Stimulated activated effector memory CD8-positive, alpha-beta T cell treated with anti-CD3 and anti-CD28 coated beads, Interleukin-12 subunit alpha, Interleukin-12 subunit beta, amount 100 ng/mL, for 72 hours (primary cell): ENCODE measurements at regions not wholly inside any gene's neighbourhood (a gene's known extent, or its start where the extent isn't known, plus 50 kb on each side); places are given as distances from the start of the nearest gene placed in this dataset.
"Not testable (repeated sequence)": the region's sequence is repeated elsewhere in the genome, so short reads cannot be mapped to it uniquely, and the experiment has no call there.

ENCODE experiments used
- ATAC-seq: fragments of 150-1000 bp; cut with Tn5 transposase; 2 replicates; pipeline ENCODE4 v1.10.0; 2021
- DNase-seq, 2 donors: peaks; one replicate each; pipeline ENCODE4 v3.0.0; 2021 to 2022; ENCODE audit warnings: low spot score in 2 of 2
- H3K27ac Mint-ChIP-seq: one replicate; pipeline ENCODE4 v1.8.0; 2022; ENCODE audit warnings: mild to moderate bottlenecking, mixed read lengths
- H3K36me3 Mint-ChIP-seq: one replicate; pipeline ENCODE4 v1.8.0; 2022; ENCODE audit warnings: mild to moderate bottlenecking, mixed read lengths
- H3K4me1 Mint-ChIP-seq: one replicate; pipeline ENCODE4 v1.8.0; 2022; ENCODE audit warnings: mixed read lengths
- H3K4me3 Mint-ChIP-seq: one replicate; pipeline ENCODE4 v1.8.0; 2022; ENCODE audit warnings: mild to moderate bottlenecking, mixed read lengths
- H3K9me3 Mint-ChIP-seq: one replicate; pipeline ENCODE4 v1.8.0; 2022; ENCODE audit warnings: mixed read lengths

- no peak overlapping the region for H3K27ac Mint-ChIP-seq
- peaks cover 7% of the 10 kb centered on the region for H3K9me3 Mint-ChIP-seq
- ATAC-seq (no peak), DNase-seq (no peak)
- H3K36me3 Mint-ChIP-seq = no peaks in the 10 kb centered on the region
- no peak overlapping the region for H3K4me3 Mint-ChIP-seq
- H3K4me1 Mint-ChIP-seq = no peaks in the 10 kb centered on the region
These were observed 508.1 kb downstream of the CDH9 start for GRCh38 chr5:26530305-26530704.

- ATAC-seq = no peak
- Mint-ChIP-seq H3K4me3 (no peak overlapping the region), H3K4me1 (no peaks in the 10 kb centered on the region), H3K9me3 (peaks cover 9% of the 10 kb centered on the region), H3K36me3 (no peaks in the 10 kb centered on the region), H3K27ac (no peak overlapping the region)
- DNase-seq = no peak
These were observed 519.1 kb downstream of the CDH9 start for GRCh38 chr5:26519245-26519644.

- peaks cover 9% of the 10 kb centered on the region for H3K9me3 Mint-ChIP-seq
- no peak for DNase-seq
- H3K27ac Mint-ChIP-seq = no peak overlapping the region
- no peak for ATAC-seq
- H3K4me3 Mint-ChIP-seq = no peak overlapping the region
- H3K4me1 Mint-ChIP-seq = no peaks in the 10 kb centered on the region
- no peaks in the 10 kb centered on the region for H3K36me3 Mint-ChIP-seq
These were observed 520.3 kb downstream of the CDH9 start for GRCh38 chr5:26518065-26518464.

- ATAC-seq = no peak
These were observed 539.4 kb downstream of the CDH9 start for GRCh38 chr5:26498972-26499371.

GRCh38 chr5:26495437-26495836 is 542.9 kb downstream of the CDH9 start:
- Mint-ChIP-seq H3K4me1 (no peaks in the 10 kb centered on the region), H3K27ac (no peak overlapping the region), H3K4me3 (no peak overlapping the region), H3K9me3 (peaks cover 7% of the 10 kb centered on the region), H3K36me3 (no peaks in the 10 kb centered on the region)
- DNase-seq = no peak
- no peak for ATAC-seq

More at GRCh38 chr5:26498972-26499371, 539.4 kb downstream of the CDH9 start:
- Mint-ChIP-seq H3K27ac (no peak overlapping the region), H3K4me1 (no peaks in the 10 kb centered on the region), H3K9me3 (peaks cover 13% of the 10 kb centered on the region), H3K36me3 (no peaks in the 10 kb centered on the region), H3K4me3 (no peak overlapping the region)
- no peak for DNase-seq

- no peak for ATAC-seq
- H3K9me3 Mint-ChIP-seq = peaks cover 15% of the 10 kb centered on the region
These were observed 545.4 kb downstream of the CDH9 start for GRCh38 chr5:26492906-26493459.

GRCh38 chr5:26487553-26487952 is 550.8 kb downstream of the CDH9 start:
- ATAC-seq (no peak), DNase-seq (no peak)
- H3K27ac Mint-ChIP-seq = no peak overlapping the region
- H3K4me1 Mint-ChIP-seq = no peaks in the 10 kb centered on the region
- peaks cover 12% of the 10 kb centered on the region for H3K9me3 Mint-ChIP-seq
- H3K36me3 Mint-ChIP-seq = no peaks in the 10 kb centered on the region
- H3K4me3 Mint-ChIP-seq = no peak overlapping the region

More at GRCh38 chr5:26492906-26493459, 545.4 kb downstream of the CDH9 start:
- no peaks in the 10 kb centered on the region for H3K4me1 Mint-ChIP-seq
- no peak overlapping the region for H3K4me3 Mint-ChIP-seq
- DNase-seq = no peak
- H3K27ac Mint-ChIP-seq = no peak overlapping the region
- no peaks in the 10 kb centered on the region for H3K36me3 Mint-ChIP-seq

- ATAC-seq (no peak), DNase-seq (no peak)
- Mint-ChIP-seq H3K36me3 (no peaks in the 10 kb centered on the region), H3K9me3 (peaks cover 12% of the 10 kb centered on the region), H3K27ac (no peak overlapping the region), H3K4me3 (no peak overlapping the region), H3K4me1 (no peaks in the 10 kb centered on the region)
These were observed 551.8 kb downstream of the CDH9 start for GRCh38 chr5:26486631-26487030.

- H3K9me3 Mint-ChIP-seq = peaks cover 12% of the 10 kb centered on the region
- not testable (repeated sequence) for H3K27ac Mint-ChIP-seq, DNase-seq, H3K4me3 Mint-ChIP-seq, H3K4me1 Mint-ChIP-seq, H3K36me3 Mint-ChIP-seq, ATAC-seq
These were observed 553.1 kb downstream of the CDH9 start for GRCh38 chr5:26485146-26485860.

GRCh38 chr5:26482810-26483375 is 555.5 kb downstream of the CDH9 start:
- Mint-ChIP-seq H3K36me3 (no peaks in the 10 kb centered on the region), H3K4me1 (no peaks in the 10 kb centered on the region), H3K9me3 (peaks cover 7% of the 10 kb centered on the region), H3K27ac (no peak overlapping the region), H3K4me3 (no peak overlapping the region)
- no peak for ATAC-seq
- DNase-seq = no peak

- Mint-ChIP-seq H3K27ac (no peak overlapping the region), H3K4me1 (no peaks in the 10 kb centered on the region), H3K36me3 (no peaks in the 10 kb centered on the region), H3K9me3 (peaks cover 3% of the 10 kb centered on the region), H3K4me3 (no peak overlapping the region)
- ATAC-seq (no peak), DNase-seq (no peak)
These were observed 556.1 kb downstream of the CDH9 start for GRCh38 chr5:26482076-26482809.

- no peak for ATAC-seq
- no peak for DNase-seq
- Mint-ChIP-seq H3K4me3 (no peak overlapping the region), H3K4me1 (no peaks in the 10 kb centered on the region), H3K9me3 (peaks cover 5% of the 10 kb centered on the region), H3K27ac (no peak overlapping the region), H3K36me3 (no peaks in the 10 kb centered on the region)
These were observed 567.9 kb downstream of the CDH9 start for GRCh38 chr5:26470439-26470838.

- H3K4me3 Mint-ChIP-seq = no peak overlapping the region
- H3K36me3 Mint-ChIP-seq = no peaks in the 10 kb centered on the region
- DNase-seq (no peak), ATAC-seq (no peak)
- no peaks in the 10 kb centered on the region for H3K4me1 Mint-ChIP-seq
- no peak overlapping the region for H3K27ac Mint-ChIP-seq
- H3K9me3 Mint-ChIP-seq = peaks cover 24% of the 10 kb centered on the region
These were observed 599.3 kb downstream of the CDH9 start for GRCh38 chr5:26439121-26439520.

GRCh38 chr5:26434688-26435087 is 603.7 kb downstream of the CDH9 start:
- DNase-seq (no peak), ATAC-seq (no peak)
- H3K4me3 Mint-ChIP-seq = no peak overlapping the region
- H3K27ac Mint-ChIP-seq = no peak overlapping the region
- H3K4me1 Mint-ChIP-seq = no peaks in the 10 kb centered on the region
- H3K36me3 Mint-ChIP-seq = no peaks in the 10 kb centered on the region
- H3K9me3 Mint-ChIP-seq = peaks cover 27% of the 10 kb centered on the region

GRCh38 chr5:26432386-26432785 is 606.0 kb downstream of the CDH9 start:
- no peak overlapping the region for H3K27ac Mint-ChIP-seq
- peaks cover 20% of the 10 kb centered on the region for H3K9me3 Mint-ChIP-seq
- no peaks in the 10 kb centered on the region for H3K4me1 Mint-ChIP-seq
- no peaks in the 10 kb centered on the region for H3K36me3 Mint-ChIP-seq
- no peak overlapping the region for H3K4me3 Mint-ChIP-seq
- ATAC-seq (no peak), DNase-seq (no peak)
